ENCODE measurements at regions not wholly inside any gene's neighbourhood (a gene's known extent, or its start where the extent isn't known, plus 50 kb on each side); places are given as distances from the start of the nearest gene placed in this dataset.

DNA sequence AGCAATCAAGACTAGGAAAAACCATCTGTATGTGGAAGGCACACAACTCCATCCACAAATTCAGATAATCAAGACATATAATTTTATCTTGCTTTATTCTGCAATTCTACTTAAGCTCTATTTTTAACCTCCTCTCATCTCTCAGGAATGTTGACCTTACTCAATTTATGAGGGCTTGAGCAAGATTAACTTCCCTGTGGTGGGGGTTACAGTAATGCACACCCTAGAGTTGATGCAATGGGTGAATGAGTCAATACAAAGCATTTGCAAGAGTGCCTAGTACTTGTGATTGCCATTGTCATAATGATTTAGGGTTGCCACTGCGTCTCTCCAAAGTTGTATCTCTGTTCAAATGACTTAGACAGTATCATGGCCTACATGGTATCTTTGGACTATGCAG, 1598.4 kb upstream of the TMEM132C start:
- DNase-seq (ENCODE audit: low read depth in 2 of 2), result peak; percentile 70

GRCh38 chr12:126668961-126669360, 1598.0 kb upstream of the TMEM132C start:
- peak; percentile 18 to 20 for DNase-seq (ENCODE audit: low read depth in 2 of 2)

- DNase-seq (ENCODE audit: low read depth in 2 of 2), result no peak
Observed at GRCh38 chr12:126676434-126676833, 1590.5 kb upstream of the TMEM132C start.

- no peak for DNase-seq (ENCODE audit: low read depth in 2 of 2)
Observed at GRCh38 chr12:126681676-126682075, 1585.3 kb upstream of the TMEM132C start.

GRCh38 chr12:126684703-126685102, 1582.3 kb upstream of the TMEM132C start:
- DNase-seq (ENCODE audit: low read depth in 2 of 2), result no peak

DNA sequence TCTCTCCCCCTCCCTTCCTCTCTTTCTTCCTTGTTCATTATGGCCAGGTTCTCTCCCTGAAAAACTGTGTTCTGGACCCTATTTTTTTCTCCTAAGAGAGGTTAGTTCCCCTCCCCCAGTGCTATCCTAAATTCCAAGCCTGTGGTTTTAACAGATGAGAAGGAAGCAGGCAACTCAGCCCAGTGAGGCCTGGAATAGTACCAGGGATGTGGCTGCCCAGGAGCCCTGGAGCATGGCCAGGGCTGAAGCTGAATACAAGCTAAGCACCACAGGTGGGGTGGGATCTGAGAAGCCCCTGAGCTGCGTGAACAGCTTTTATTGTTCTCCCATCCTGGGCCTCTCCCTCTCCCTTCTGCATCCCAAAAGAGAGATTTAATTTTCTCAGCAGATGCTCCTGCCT, 1581.3 kb upstream of the TMEM132C start:
- no peak for DNase-seq (ENCODE audit: low read depth in 2 of 2)

DNA sequence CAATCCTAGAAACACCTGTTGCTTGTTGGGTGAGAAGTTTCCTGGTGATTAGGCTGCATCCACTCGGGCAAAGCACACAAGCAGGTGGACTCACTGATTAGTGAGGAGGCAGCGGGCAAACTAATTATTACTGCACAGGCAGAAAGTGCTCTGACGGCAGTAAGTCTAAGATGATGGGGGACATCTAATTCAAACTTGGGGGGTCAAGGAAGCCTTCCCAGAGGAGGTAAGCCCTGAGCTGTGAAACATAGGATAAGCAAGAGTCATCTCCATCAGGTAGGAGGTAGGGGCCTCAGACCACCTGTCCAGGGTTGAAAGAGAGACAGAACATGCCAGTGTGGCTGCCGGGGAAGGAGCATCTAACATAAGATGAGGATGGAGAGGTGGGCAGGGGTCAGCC, 1578.4 kb upstream of the TMEM132C start:
- DNase-seq (ENCODE audit: low read depth in 2 of 2), result no peak

- DNase-seq (ENCODE audit: low read depth in 2 of 2), result no peak
Observed at GRCh38 chr12:126700096-126700495, 1566.9 kb upstream of the TMEM132C start.

GRCh38 chr12:126704609-126705008, 1562.4 kb upstream of the TMEM132C start:
- no peak for DNase-seq (ENCODE audit: low read depth in 2 of 2)

DNA sequence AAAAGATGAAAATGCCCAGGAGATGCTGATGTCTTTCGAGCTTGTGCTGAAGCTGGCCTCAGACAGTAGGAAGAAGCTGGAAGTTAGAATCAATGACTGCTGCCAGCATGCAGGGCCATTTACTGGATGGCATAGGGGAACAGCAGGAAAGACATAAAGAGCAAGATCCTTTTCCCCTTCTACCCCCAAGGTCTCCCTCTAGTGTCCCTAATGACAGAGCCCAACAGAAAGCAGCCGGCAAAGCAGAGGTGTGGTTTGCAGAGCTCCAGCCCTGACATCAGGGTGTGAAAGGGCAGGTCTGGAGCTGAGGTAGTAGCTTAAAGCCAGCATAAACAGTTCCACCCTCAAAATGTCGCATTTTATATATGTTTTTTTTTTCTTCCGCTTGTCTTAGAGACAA, 1560.7 kb upstream of the TMEM132C start:
- no peak for DNase-seq (ENCODE audit: low read depth in 2 of 2)

DNA sequence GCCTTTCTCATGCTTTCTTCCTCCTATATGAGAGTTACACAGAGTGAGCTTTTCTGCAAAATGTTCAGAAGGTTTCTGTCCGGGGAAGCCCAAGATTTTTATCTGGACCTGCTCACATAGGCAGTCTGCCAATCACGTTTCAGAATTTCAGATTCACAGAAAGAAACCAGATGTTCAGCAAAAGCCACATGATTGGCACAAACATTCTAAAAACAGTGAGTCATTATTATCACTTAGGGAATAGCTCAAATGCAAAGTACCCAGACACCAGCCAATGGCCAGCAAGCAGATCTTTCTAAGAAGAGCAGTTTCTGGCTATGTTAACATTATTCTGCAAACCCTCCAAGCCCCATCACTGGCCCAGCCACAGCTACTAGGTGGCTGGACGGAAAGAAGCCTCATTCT, 1558.5 kb upstream of the TMEM132C start:
- peak; percentile 16 to 25 for DNase-seq (ENCODE audit: low read depth in 2 of 2)

GRCh38 chr12:126718365-126718764, 1548.6 kb upstream of the TMEM132C start:
- DNase-seq (ENCODE audit: low read depth in 2 of 2), result no peak

- no peak for DNase-seq (ENCODE audit: low read depth in 2 of 2)
Observed at GRCh38 chr12:126719912-126720705, 1546.9 kb upstream of the TMEM132C start.

DNA sequence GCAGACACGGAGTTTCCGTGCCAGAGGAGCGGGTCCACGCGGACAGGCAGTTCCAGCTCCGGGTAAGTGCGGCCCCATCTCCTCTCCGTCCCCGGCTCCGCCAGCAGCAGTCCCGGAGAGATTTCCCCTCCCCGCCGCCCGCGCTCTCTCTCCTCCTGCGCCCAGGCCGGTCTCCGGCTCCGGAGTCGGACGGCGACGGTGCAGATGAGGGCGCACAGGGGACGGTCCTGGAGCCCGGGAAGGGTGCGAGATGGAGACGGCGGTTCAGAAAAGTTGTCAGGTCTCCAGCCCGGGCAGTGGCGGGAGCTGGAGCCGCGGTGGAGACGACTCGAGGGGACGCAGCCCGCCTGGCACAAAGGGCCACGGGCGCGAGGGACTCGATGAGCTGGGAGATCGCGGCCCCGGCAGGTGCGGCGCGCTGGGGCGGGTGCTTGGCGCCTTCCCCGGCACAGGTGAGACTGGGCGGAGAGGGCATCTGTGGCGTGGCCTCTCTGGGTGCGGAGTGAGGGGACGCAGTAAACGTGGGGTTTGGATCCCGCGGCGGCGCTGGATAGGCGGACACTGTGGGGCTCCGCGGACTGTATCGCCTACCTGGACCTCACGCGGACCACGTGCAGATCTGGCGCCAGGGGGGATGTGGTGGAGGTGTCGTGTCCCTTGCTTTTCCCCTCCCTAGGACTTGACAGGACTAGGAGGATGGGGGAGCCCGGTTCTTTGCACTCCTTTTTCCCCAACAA, 1540.3 kb upstream of the TMEM132C start:
- no peak for DNase-seq (ENCODE audit: low read depth in 2 of 2)

- DNase-seq (ENCODE audit: low read depth in 2 of 2), result no peak
Observed at GRCh38 chr12:126727218-126728075, 1539.5 kb upstream of the TMEM132C start.

- DNase-seq (ENCODE audit: low read depth in 2 of 2), result no peak
Observed at GRCh38 chr12:126734296-126734695, 1532.7 kb upstream of the TMEM132C start.

- DNase-seq (ENCODE audit: low read depth in 2 of 2), result no peak
Observed at GRCh38 chr12:126734710-126735109, 1532.3 kb upstream of the TMEM132C start.

- no peak for DNase-seq (ENCODE audit: low read depth in 2 of 2)
Observed at GRCh38 chr12:126741536-126742240, 1525.3 kb upstream of the TMEM132C start.

DNA sequence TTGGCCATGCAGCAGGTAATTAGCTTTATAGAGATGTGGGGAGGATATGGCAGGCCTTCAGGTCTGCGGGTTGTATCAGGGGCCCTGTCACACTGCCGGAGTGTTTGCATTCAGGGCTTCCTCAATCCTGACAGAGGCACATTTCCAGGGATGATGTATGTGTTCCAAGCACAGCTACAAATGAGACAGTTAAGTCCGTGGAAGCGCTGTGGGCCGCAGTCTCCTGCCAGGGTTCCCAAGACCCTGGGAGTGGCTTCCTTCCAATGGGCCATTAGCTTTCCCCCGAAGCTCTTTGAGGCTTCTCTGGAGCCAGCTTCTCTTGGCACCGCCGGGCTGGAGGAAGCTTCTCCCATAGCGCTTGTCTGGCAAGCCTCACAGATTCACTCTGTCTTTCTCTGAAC, 1524.7 kb upstream of the TMEM132C start:
- no peak for DNase-seq (ENCODE audit: low read depth in 2 of 2)

DNA sequence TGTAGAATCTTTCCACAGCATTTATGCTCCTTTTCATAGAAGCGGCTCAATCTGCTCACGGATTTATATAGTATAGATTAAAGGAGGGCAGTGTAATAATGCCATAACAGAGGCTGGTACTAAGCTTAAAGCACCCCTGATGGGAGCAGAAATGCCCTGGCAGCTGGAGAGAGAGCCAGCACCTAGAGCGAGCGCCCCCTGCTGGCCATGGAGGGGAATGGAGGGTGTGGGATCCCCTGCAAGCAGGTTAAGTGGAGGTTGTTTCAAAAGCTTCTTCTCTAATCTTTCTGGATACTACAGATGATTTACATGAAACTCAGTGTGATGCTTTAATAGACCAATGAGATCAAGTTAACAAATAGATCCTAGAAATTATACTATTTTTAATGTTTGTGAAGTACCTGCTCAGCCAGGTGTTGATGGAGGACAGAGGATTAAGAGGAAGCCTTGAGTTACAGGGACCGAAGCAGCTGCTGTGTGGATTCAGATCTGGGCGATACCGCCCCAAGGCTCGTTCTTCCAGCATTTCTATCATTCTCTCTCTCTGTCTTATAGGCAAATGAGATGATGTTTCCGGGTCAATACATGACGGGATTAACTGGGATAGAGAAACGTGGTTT, 1519.3 kb upstream of the TMEM132C start:
- no peak for DNase-seq (ENCODE audit: low read depth in 2 of 2)

- no peak for DNase-seq (ENCODE audit: low read depth in 2 of 2)
Observed at GRCh38 chr12:126752021-126752420, 1514.9 kb upstream of the TMEM132C start.
